SH-SY5Y (cell line): ENCODE measurements at regions not wholly inside any gene's neighbourhood (a gene's known extent, or its start where the extent isn't known, plus 50 kb on each side); places are given as distances from the start of the nearest gene placed in this dataset.

Experiments
- GATA2 ChIP-seq: IDR thresholded peaks from 2 replicates; pipeline ENCODE4 v1.6.1; 2011; ENCODE audit warnings: mild to moderate bottlenecking, low read depth, low read length
- GATA3 ChIP-seq: IDR thresholded peaks from 2 replicates; pipeline ENCODE4 v1.6.1; 2011; ENCODE audit warnings: low read depth, mild to moderate bottlenecking, low read length, moderate library complexity

- TF ChIP-seq GATA2 (no peak), GATA3 (no peak)
Observed at GRCh38 chr5:8634219-8634618, 765.3 kb downstream of the MTRR start.
